Activated T-helper 1 cell treated with anti-CD3 and anti-CD28 coated beads, Interleukin-2, amount 50 U/mL, for 16 hours (primary cell): ENCODE measurements at regions not wholly inside any gene's neighbourhood (a gene's known extent, or its start where the extent isn't known, plus 50 kb on each side); places are given as distances from the start of the nearest gene placed in this dataset.
"Not testable (repeated sequence)": the region's sequence is repeated elsewhere in the genome, so short reads cannot be mapped to it uniquely, and the experiment has no call there.

Experiments used
- DNase-seq, 2 donors: peaks; one replicate each; pipeline ENCODE4 v3.0.0-alpha.2; 2020; ENCODE audit warnings: low read depth in 1 of 2, low spot score in 1 of 2

DNA sequence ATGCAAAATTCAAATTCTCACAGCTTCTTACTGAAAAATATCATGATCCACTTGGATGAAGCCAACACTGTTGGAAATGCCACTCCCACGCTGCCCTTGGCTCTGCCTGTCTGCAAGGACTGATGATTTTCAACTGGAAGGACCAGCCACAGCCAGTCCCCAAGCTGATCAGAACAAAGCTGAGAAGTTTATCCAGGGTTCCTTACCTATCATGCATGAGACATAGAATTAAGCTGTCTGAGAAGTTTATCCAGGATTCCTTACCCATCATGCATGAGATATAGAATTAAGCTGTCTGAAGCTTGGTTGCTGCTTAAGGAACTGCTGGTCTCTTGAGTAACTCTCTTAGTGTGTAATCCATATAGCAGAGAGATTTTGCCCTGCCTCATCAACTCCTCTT, 159.8 kb upstream of the TMEM260 start:
- DNase-seq, result no peak

DNA sequence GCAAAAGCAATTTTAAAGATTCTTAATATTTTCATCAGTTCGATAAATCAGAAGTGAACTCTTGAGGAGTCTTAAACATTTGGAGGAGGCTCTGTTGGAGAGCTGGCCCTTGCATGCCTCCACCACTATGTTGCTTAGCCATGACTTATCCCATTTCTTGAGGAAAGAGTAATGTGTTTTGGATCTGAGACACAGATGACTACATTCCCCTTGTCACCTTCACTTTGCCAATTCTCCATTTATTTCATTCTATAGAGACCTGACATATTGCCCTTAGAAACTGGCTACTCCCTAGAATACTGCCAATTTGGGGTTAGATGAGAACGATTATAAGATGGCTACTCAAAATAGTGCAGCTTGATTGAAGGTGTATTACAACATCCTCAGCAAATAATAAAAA, 157.4 kb upstream of the TMEM260 start:
- DNase-seq, result no peak

- DNase-seq, result no peak
These were observed 156.8 kb upstream of the TMEM260 start for GRCh38 chr14:56422703-56423213.

DNA sequence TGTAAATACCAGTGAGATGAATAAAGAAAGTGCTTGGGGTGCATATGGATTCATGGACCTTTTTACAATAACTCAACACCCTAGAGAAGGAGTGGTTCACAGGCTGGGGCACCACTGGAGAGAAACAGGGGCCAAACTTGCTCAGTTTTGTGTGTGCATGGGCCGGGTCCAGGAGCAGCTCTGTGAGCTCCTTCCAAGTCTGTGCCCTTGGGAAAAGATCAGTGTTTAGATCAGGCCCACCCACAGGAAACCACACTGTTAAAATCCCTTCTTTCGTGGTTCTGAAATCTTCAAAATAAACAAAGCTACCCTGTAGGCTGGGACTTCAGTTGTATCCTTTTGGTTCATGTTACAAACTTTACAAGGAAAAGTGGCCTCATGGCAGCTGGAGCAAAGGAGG, 156.1 kb upstream of the TMEM260 start:
- DNase-seq, result no peak

- no peak for DNase-seq
These were observed 148.6 kb upstream of the TMEM260 start for GRCh38 chr14:56431013-56431412.

- no peak for DNase-seq
These were observed 129.9 kb upstream of the TMEM260 start for GRCh38 chr14:56449670-56450213.

- no peak for DNase-seq
These were observed 126.7 kb upstream of the TMEM260 start for GRCh38 chr14:56452940-56453339.

GRCh38 chr14:56454680-56455079, 124.9 kb upstream of the TMEM260 start:
- not testable (repeated sequence) for DNase-seq

- DNase-seq, result no peak
These were observed 119.1 kb upstream of the TMEM260 start for GRCh38 chr14:56460469-56460868.

- DNase-seq, result no peak
These were observed 118.0 kb upstream of the TMEM260 start for GRCh38 chr14:56461276-56462275.

DNA sequence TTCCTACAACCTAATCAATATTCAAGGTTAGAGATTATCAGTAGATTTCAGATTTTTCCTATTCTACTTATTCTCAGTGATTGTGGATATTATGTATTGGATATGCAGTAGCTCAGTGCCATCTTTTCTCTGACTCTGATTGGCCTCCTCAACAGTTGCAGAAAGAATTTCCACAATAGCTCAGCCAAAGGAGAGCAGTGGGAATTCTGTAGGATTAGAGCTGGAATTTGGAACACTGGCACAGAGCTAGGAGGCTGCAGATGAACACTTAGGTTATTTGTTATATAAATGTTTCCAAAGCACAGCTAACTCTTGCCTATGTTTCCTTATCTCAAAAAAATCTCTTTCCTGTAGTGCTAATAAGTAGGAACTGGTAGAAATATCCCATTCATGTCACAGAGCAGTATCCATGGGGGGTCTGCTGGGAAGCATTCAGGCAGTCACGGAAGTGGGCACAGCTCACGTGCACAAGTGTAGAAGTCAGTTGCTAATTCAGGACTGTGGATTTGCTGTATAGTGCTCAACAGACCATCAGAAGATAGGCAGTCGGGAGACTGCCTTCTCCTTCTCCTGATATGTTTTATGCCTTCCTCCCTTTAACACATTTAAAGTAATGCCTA, 116.2 kb upstream of the TMEM260 start:
- DNase-seq, result no peak

GRCh38 chr14:56471056-56471455, 108.5 kb upstream of the TMEM260 start:
- DNase-seq, result no peak

GRCh38 chr14:56474419-56475022, 105.1 kb upstream of the TMEM260 start:
- no peak for DNase-seq

- DNase-seq, result no peak
These were observed 97.2 kb upstream of the TMEM260 start for GRCh38 chr14:56482310-56482911.

DNA sequence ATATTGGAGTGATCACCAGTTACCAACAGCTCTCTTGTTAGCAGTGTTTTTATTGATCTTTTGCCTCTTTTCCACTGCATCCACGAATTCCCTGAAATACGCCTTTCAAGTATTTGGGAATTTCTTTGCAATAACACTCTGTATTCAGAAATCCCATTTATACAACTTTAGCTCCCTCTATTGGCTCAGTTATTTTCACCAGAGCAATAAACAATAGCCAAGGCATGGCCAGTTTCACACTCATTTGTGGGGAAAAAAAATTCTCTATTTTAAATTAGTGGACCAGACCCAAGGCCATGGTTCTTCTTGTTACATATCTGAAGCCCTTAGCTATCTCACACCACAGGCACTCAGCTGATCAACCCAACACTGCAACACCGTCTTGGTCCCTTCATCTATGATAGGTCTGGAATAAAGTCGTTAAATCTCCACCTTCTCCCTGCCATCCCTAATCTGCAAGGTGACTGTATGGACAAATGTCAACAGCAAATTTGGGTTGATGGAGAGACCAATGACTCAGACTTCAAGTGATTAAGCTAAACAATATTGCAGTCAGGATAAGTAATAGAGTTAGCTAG, 92.4 kb upstream of the TMEM260 start:
- DNase-seq, result no peak

DNA sequence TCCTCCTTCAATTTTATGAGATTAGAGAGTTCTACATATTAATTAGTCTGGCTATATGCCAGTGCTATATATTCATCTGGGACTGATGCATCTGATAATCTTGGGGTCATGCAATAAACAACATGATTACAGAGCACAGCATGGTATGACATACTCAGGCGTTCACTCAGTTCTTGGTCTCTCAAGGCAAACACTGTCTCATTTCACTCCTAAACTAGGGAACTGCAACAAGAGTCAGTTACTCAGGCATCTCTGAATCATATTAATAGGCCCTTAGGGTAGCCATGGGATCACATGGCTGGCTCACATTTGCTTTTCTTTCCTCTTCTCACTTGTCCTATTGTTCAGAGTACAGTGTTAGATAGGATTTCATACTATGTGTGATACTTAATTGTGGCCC, 91.8 kb upstream of the TMEM260 start:
- DNase-seq, result no peak

GRCh38 chr14:56488306-56488705, 91.3 kb upstream of the TMEM260 start:
- DNase-seq, result no peak

- no peak for DNase-seq
These were observed 89.2 kb upstream of the TMEM260 start for GRCh38 chr14:56490379-56490778.

- DNase-seq, result peak in 1 of 2 donors; percentile 1
These were observed 88.0 kb upstream of the TMEM260 start for GRCh38 chr14:56491299-56492285.

DNA sequence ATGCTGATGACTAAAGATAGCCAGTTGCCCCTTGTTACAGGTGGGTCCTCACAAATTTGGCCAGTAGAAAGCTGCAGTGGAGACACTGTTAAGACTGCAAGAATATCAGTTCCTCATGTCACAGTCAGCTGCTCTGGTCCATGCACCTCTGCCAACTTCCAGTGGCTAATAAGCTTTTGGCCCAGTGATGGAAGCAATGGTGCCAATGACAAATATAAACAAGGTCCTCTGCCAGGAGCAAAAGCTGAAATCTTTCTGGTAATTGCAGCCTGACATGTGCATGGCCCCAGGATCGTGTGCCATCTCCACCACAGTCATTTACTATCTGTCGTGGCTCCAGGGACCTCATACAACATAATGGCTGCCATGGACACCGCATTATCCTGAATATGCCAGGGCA, 85.4 kb upstream of the TMEM260 start:
- no peak for DNase-seq
